Pancreas (tissue), 10 donors: ENCODE measurements at regions not wholly inside any gene's neighbourhood (a gene's known extent, or its start where the extent isn't known, plus 50 kb on each side); places are given as distances from the start of the nearest gene placed in this dataset.

Experiments
- ATAC-seq, 4 donors: fragments of 200-7000 bp; cut with Tn5 transposase; one replicate each; pipeline versions ENCODE4 v1.8.0 to v1.9.1; 2020; ENCODE audit warnings: mild to moderate bottlenecking in 4 of 4, moderate library complexity in 4 of 4
- DNase-seq, 6 donors: peaks; one replicate each; pipeline ENCODE4 v3.0.0-alpha.2; 2020
- FAIRE-seq: peaks from 2 replicates; lab custom pipeline; 2012; peaks lifted over from hg19 to GRCh38; lab: Jason Lieb, UNC
- H3K27ac ChIP-seq, 4 donors: fragments of 200-600 bp; sonication (generic); 1 replicate in 3 of 4; 2 replicates in 1 of 4; pipeline versions ENCODE4 v1.5.0 to v1.8.0; 2020
- H3K27me3 ChIP-seq, 4 donors: fragments of 200-600 bp; one replicate each; pipeline ENCODE4 v1.8.0; 2021
- H3K36me3 ChIP-seq, 3 donors: fragments of 200-600 bp; sonication (generic) in 1 of 3; one replicate each; pipeline versions ENCODE4 v1.5.0 to v1.8.0; 2020 to 2021
- H3K4me1 ChIP-seq, 3 donors: fragments of 200-600 bp; one replicate each; pipeline ENCODE4 v1.8.0; 2021
- H3K4me3 ChIP-seq, 4 donors: fragments of 200-600 bp; sonication (generic) in 2 of 4; one replicate each; pipeline versions ENCODE4 v1.5.0 to v1.8.0; 2020 to 2021
- H3K9me3 ChIP-seq, 4 donors: fragments of 200-600 bp; one replicate each; pipeline ENCODE4 v1.8.0; 2021
- WGBS, 2 donors: extraction: QIAGEN DNeasy Blood & Tissue Kit; methylation state at CpG; one replicate each; pipeline ENCODE4 v1.1.7; 2013; 5-methylcytosine and 5-hydroxymethylcytosine counted together
- intact Hi-C, 3 donors: fragments of 100-400 bp; cut with DNase I; formaldehyde crosslinking; loops; one replicate each; pipeline versions ENCODE4 v1.11.1 to v1.14.2; 2022
- TF ChIP-seq, protein P1 (sequence below), 4 donors: fragments of 200-600 bp; sonication (generic) in 3 of 4; IDR thresholded peaks; one replicate each; pipeline versions ENCODE4 v1.5.0 to v1.8.0; 2021; ENCODE audit warnings: antibody characterized with exemption in 4 of 4
- donor health status: healthy with polysubstance abuse.
- donor health status: DM: no; HTN: no; CAD: no; lungs with moderate emphysema.
- donor health status: DM: no; HTN: no; CAD: no.
- donor health status: control.
- donor health status: control.
- donor health status: Bipolar disorder and iron deficiency.
- donor health status: DM: yes; HTN: yes; CAD: no.
- donor health status: DM: no; HTN: no; CAD: no.
- donor health status: DM: no; HTN: no; CAD: no.
- donor health status: DM: yes; HTN: yes; CAD: no.

DNA sequence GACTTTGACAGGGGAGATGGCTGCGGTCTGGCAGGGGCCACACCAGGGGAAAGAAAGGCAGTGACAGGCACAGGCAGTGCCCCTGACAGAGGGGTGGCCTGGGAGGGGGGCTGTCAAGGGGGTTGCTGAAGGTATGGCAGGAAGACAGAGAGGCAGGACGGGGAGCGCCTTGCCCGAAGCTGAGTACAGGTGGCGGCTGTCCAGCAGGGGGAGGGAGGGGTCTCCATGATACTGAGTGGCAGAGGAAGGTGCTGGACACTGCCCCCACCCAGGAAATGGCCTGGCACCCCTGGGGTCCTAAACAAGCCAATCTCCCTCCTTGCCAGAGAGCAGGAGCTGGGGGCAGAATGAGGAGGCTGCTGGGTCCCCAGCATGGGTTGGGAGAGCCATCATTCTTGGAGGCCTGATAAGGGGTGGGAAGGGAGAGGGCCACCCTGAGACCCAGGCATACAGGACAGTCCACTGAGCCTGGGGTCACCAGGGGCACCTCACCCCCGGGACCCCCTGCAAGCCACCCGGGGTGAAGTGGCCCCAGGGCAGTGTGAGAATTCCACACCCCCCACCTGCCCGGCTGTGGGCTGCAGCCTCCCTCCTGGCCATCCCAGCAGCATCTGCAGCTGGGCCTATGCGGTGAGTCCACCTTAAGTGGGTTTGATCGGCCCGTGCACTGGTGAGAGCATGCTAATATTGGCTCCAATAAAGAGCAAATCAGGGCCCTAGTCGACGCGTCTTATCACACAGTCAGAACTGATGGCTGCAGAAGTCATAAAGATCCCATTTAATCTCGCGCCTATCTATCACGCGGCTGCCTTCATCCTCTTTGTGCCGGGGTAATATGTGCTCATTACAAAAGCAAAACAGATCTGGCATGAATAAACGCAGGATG lies 108.5 kb downstream of the FAM53A start:
- Histone ChIP-seq H3K27me3 (no peaks in the 10 kb centered on the region), H3K4me1 (peaks cover 0 to 4% (median 0%) of the 10 kb centered on the region in 3 donors), H3K27ac (no peak overlapping the region), H3K4me3 (no peak overlapping the region), H3K9me3 (no peaks in the 10 kb centered on the region), H3K36me3 (no peaks in the 10 kb centered on the region)
- FAIRE-seq: no peak
- WGBS, 2 donors: 49 to 64% methylated on average over 20 of the region's 20 CpGs
- ATAC-seq: no peak
- peak in 3 of 6 donors; percentile 25 to 70 (median 44) for DNase-seq
- TF ChIP-seq, protein P1, sequence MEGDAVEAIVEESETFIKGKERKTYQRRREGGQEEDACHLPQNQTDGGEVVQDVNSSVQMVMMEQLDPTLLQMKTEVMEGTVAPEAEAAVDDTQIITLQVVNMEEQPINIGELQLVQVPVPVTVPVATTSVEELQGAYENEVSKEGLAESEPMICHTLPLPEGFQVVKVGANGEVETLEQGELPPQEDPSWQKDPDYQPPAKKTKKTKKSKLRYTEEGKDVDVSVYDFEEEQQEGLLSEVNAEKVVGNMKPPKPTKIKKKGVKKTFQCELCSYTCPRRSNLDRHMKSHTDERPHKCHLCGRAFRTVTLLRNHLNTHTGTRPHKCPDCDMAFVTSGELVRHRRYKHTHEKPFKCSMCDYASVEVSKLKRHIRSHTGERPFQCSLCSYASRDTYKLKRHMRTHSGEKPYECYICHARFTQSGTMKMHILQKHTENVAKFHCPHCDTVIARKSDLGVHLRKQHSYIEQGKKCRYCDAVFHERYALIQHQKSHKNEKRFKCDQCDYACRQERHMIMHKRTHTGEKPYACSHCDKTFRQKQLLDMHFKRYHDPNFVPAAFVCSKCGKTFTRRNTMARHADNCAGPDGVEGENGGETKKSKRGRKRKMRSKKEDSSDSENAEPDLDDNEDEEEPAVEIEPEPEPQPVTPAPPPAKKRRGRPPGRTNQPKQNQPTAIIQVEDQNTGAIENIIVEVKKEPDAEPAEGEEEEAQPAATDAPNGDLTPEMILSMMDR (IDR thresholded peaks at IDR 0.05): no peak
- intact Hi-C loops: no loop called here

DNA sequence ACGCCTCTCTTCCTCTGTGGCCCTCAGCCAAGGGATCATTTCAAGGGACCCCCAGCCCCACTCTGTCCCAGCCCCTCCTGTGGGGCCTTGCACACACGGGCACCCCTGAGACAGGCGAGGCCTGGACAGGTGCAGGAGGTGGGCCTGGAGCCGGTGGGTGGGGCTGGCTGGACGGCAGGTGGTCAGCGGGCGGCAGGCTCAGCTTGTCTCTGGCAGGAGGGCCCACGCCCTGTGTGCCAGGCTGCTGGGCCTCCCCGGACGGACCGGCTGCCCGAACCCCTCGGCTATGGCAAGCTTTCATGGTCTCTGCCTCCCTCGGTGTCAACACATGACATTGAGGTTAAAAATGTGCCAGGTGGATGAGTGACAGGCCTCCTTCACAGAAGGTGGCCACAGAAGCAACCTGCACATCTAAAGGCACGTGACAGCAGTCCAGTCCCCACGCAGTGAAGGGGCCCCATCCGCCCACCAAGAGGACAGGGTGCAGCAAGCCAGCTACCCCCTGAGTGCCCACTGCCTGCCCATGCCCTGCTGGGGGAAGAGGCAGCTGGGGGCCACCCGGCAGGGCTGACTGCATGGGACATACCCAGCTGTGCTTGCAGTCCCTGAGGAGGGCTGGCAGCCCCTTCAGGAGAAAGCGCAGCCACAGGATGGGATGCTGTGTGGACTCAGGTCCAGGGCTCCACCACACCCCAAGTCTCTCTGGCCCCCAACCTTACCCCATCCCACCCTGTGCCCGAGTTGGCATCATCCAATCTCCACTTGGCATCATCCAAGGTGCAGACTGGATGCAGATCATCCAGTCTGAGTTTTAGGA lies 109.3 kb downstream of the FAM53A start:
- ATAC-seq: no peak
- Histone ChIP-seq H3K9me3 (no peaks in the 10 kb centered on the region), H3K4me1 (peaks cover 0 to 4% (median 0%) of the 10 kb centered on the region in 3 donors), H3K4me3 (no peak overlapping the region), H3K27ac (no peak overlapping the region), H3K27me3 (no peaks in the 10 kb centered on the region), H3K36me3 (no peaks in the 10 kb centered on the region)
- TF ChIP-seq, protein P1 (IDR thresholded peaks at IDR 0.05): no peak
- peak in 3 of 6 donors; percentile 21 to 64 (median 47) for DNase-seq
- WGBS, 2 donors: 59 to 75% methylated on average over 20 of the region's 20 CpGs
- intact Hi-C loops: no loop called here
- no peak for FAIRE-seq

DNA sequence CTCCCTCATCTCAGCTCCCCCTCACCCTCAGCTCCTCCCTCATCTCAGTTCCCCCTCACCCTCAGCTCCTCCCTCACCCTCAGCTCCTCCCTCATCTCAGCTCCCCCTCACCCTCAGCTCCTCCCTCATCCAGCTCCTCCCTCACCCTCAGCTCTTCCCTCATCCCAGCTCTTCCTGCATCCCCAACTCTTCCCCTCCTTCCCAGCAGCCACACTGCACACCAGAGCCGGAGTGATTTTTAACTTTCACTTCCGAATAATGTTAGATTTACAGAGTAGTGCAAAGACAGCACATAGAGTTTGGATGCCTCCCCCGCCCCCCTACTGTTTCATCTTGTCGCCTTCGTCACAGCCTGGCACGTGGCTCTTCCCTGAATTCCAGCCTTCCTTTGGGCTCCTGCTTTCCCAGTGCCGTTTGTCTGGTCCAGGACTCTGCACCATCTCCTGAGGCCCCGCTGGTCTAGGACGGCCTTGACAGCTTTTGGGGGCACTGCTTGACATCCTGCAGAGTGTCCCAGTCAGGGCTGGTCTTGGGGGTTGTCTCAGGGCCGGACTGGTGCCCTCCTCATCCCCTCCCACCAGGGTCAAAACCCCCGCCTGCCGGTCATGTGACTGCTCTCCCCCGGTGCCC lies 110.2 kb downstream of the FAM53A start:
- H3K36me3 ChIP-seq: no peaks in the 10 kb centered on the region
- ATAC-seq: no peak
- WGBS, 2 donors: 56 to 71% methylated on average over 13 of the region's 13 CpGs
- H3K4me1 ChIP-seq: no peaks in the 10 kb centered on the region
- peak in 3 of 6 donors; percentile 8 to 42 (median 34) for DNase-seq
- intact Hi-C loops: no loop called here
- no peak overlapping the region for H3K4me3 ChIP-seq
- H3K9me3 ChIP-seq: no peaks in the 10 kb centered on the region
- H3K27ac ChIP-seq: no peak overlapping the region
- FAIRE-seq: no peak
- no peaks in the 10 kb centered on the region for H3K27me3 ChIP-seq
- TF ChIP-seq, protein P1 (IDR thresholded peaks at IDR 0.05): no peak

DNA sequence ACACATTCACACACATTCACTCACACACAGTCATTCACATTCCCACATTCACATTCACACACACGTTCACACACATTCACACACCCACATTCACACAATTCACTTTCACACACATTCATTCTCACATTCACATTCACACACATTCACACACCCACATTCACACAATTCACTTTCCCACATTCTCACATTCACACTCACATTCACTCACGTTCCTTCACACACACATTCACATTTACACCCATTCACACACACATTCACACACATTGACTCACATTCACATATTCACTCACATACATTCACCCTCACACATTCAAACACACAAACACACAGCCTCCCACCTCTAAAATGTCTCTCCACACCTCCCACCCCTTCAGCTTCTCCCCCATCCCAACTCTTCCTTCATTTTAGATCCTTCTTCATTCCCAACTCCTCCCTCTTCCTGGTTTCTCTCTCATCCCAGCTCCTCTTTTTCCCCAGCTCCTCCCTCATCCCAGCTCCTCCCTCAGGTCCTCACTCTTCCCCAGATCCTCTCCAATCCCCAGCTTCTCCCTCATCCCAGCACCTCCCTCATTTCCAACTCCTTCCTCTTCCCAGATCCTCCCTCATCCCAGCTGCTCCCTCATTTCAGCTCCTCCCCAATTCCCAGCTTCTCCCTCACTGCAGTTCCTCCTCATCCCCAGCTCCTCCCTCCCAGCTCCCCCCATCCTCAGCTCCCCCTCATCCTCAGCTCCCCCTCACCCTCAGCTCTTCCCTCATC lies 111.0 kb downstream of the FAM53A start:
- Histone ChIP-seq H3K4me1 (no peaks in the 10 kb centered on the region), H3K27me3 (no peaks in the 10 kb centered on the region), H3K4me3 (no peak overlapping the region), H3K36me3 (no peaks in the 10 kb centered on the region), H3K9me3 (no peaks in the 10 kb centered on the region), H3K27ac (no peak overlapping the region)
- ATAC-seq (no peak), DNase-seq (no peak), FAIRE-seq (no peak)
- intact Hi-C loops: no loop called here
- TF ChIP-seq, protein P1 (IDR thresholded peaks at IDR 0.05): no peak
- 65 to 84% methylated on average over 2 of the region's 2 CpGs for WGBS, 2 donors
